ENCODE measurements at regions not wholly inside any gene's neighbourhood (a gene's known extent, or its start where the extent isn't known, plus 50 kb on each side); places are given as distances from the start of the nearest gene placed in this dataset.

- no peaks in the 10 kb centered on the region for H3K27me3 ChIP-seq (ENCODE audit: insufficient read depth, low read length)
- H3K4me2 ChIP-seq (ENCODE audit: low read length), result no peak overlapping the region
- no peak overlapping the region for H3K27ac ChIP-seq (ENCODE audit: low read depth, low read length, poor library complexity, severe bottlenecking)
- no peaks in the 10 kb centered on the region for H3K9me2 ChIP-seq (ENCODE audit: low read depth, low read length)
- no peak overlapping the region for H2AFZ ChIP-seq (ENCODE audit: low read length)
- TF ChIP-seq CTCF (IDR thresholded peaks at IDR 0.05; ENCODE audit: low read length), result no peak
- TF ChIP-seq EZH2 (IDR thresholded peaks at IDR 0.05; ENCODE audit: borderline replicate concordance, low read length), result no peak
- no peak overlapping the region for H3K9ac ChIP-seq (ENCODE audit: low read length)
- no peaks in the 10 kb centered on the region; the same call in 1 of the 2 replicates for H3K9me3 ChIP-seq (ENCODE audit: low read length)
- no peaks in the 10 kb centered on the region for H3F3A ChIP-seq (ENCODE audit: insufficient read depth, low read length)
- no peaks in the 10 kb centered on the region for H4K20me1 ChIP-seq (ENCODE audit: insufficient read depth, low read length)
- no peaks in the 10 kb centered on the region for H3K79me2 ChIP-seq (ENCODE audit: insufficient read depth, low read length)
- H3K4me1 ChIP-seq (ENCODE audit: insufficient read depth, low read length, severe bottlenecking), result no peaks in the 10 kb centered on the region
- H3K4me3 ChIP-seq (ENCODE audit: low read depth, low read length, poor library complexity, severe bottlenecking), result no peak overlapping the region
- no peaks in the 10 kb centered on the region for H3K36me3 ChIP-seq (ENCODE audit: insufficient read depth, low read length)
Observed at GRCh38 chr13:74922963-74923362, 559.0 kb downstream of the TBC1D4 start.

GRCh38 chr13:74921326-74921725 is 560.6 kb downstream of the TBC1D4 start:
- Histone ChIP-seq H3K4me3 (ENCODE audit: low read depth, low read length, poor library complexity, severe bottlenecking) (no peak overlapping the region), H3K4me2 (ENCODE audit: low read length) (no peak overlapping the region), H3K9me3 (ENCODE audit: low read length) (no peaks in the 10 kb centered on the region; the same call in 1 of the 2 replicates), H3K9ac (ENCODE audit: low read length) (no peak overlapping the region), H4K20me1 (ENCODE audit: insufficient read depth, low read length) (no peaks in the 10 kb centered on the region), H3K27ac (ENCODE audit: low read depth, low read length, poor library complexity, severe bottlenecking) (no peak overlapping the region), H3K79me2 (ENCODE audit: insufficient read depth, low read length) (no peaks in the 10 kb centered on the region), H3F3A (ENCODE audit: insufficient read depth, low read length) (no peaks in the 10 kb centered on the region), H3K36me3 (ENCODE audit: insufficient read depth, low read length) (no peaks in the 10 kb centered on the region), H3K27me3 (ENCODE audit: insufficient read depth, low read length) (no peaks in the 10 kb centered on the region), H3K4me1 (ENCODE audit: insufficient read depth, low read length, severe bottlenecking) (no peaks in the 10 kb centered on the region), H3K9me2 (ENCODE audit: low read depth, low read length) (no peaks in the 10 kb centered on the region), H2AFZ (ENCODE audit: low read length) (no peak overlapping the region)
- TF ChIP-seq EZH2 (IDR thresholded peaks at IDR 0.05; ENCODE audit: borderline replicate concordance, low read length) (no peak), CTCF (IDR thresholded peaks at IDR 0.05; ENCODE audit: low read length) (no peak)

GRCh38 chr13:74920920-74921319 is 561.0 kb downstream of the TBC1D4 start:
- Histone ChIP-seq H3K27me3 (ENCODE audit: insufficient read depth, low read length) (no peaks in the 10 kb centered on the region), H3K27ac (ENCODE audit: low read depth, low read length, poor library complexity, severe bottlenecking) (no peak overlapping the region), H3K4me1 (ENCODE audit: insufficient read depth, low read length, severe bottlenecking) (no peaks in the 10 kb centered on the region), H3K4me3 (ENCODE audit: low read depth, low read length, poor library complexity, severe bottlenecking) (no peak overlapping the region), H4K20me1 (ENCODE audit: insufficient read depth, low read length) (no peaks in the 10 kb centered on the region), H3K9me3 (ENCODE audit: low read length) (no peaks in the 10 kb centered on the region; the same call in 1 of the 2 replicates), H3K79me2 (ENCODE audit: insufficient read depth, low read length) (no peaks in the 10 kb centered on the region), H3K9me2 (ENCODE audit: low read depth, low read length) (no peaks in the 10 kb centered on the region), H2AFZ (ENCODE audit: low read length) (no peak overlapping the region), H3K9ac (ENCODE audit: low read length) (no peak overlapping the region), H3K4me2 (ENCODE audit: low read length) (no peak overlapping the region), H3F3A (ENCODE audit: insufficient read depth, low read length) (no peaks in the 10 kb centered on the region), H3K36me3 (ENCODE audit: insufficient read depth, low read length) (no peaks in the 10 kb centered on the region)
- TF ChIP-seq CTCF (IDR thresholded peaks at IDR 0.05; ENCODE audit: low read length) (no peak), EZH2 (IDR thresholded peaks at IDR 0.05; ENCODE audit: borderline replicate concordance, low read length) (no peak)

Data from OCI-LY1 (cell line).